NCI-H187 treated with DMSO at 0.1 percent for 48 hours (cell line): ENCODE measurements at regions not wholly inside any gene's neighbourhood (a gene's known extent, or its start where the extent isn't known, plus 50 kb on each side); places are given as distances from the start of the nearest gene placed in this dataset.

Source experiments
- DNase-seq: peaks from one replicate; lab custom pipeline; 2025; lab: John Stamatoyannopoulos, UW

DNA sequence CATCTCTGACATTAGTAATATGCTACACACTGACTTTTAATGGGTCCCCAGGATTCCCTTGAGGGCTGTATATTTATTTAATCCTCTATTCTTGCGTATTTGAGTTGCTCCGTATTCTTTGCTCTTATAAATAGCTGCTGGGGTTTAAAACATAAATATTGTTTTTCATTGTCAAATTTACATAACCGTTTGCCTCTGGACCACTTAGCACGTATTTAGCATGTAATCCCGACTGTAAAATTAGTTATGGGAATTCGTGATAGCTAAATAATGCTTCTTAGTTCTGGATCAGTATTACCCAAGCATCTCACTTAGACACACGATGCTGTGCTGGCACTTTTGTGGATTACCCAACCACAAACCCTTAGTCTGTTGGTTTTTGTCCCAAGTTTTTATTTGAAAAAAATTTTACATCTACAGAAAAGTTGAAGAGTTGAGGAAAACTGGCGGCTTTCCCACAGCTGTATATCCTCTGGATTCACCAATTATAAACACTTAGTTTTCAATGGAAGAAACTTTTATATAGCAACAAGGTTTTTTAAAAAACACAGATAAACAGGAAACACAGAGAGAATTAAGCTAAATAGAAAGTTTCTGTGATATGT is 296.8 kb upstream of the TPM1 start:
- DNase-seq, result no peak

DNA sequence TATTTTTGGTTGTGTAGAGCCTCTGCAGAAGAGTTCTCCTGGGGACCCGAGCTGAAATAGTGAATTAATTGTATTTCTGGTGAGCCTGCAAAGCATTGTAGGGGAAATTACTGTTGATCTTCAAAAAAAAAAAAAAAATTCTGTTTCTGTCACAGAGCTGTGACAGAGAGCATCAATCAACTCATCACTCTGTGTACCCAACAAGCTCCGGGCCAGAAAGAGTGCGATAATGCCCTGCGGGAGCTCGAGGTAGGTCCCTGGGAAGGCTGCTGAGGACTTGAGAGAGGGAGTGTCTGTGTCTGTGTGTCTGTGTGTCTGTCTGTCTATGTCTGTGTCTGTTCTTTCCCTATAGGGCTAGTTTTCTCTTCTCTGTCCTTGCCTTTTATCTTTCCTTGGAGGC is 294.4 kb upstream of the TPM1 start:
- no peak for DNase-seq

GRCh38 chr15:62749036-62749815 is 293.3 kb upstream of the TPM1 start:
- DNase-seq, result no peak

DNA sequence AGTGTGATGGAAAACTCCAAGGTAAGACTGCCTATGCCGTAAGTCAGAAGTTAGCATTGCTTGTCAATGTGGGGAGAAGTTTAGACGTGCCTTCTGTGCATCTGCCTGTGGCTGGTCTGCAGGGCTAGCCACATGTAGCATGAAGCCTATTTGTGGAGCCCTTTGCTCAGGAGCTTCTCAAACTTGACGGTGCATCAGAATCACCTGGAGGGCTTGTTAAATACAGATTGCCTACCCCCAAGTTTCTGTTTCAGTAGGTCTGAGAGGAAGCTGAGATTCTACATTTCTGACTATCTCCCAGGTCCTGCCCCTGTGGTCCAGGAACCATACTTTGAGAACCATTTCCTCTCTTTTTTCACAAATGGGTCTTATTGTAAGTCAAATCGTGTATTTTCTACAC is 292.1 kb upstream of the TPM1 start:
- no peak for DNase-seq

GRCh38 chr15:62752657-62753517 is 289.7 kb upstream of the TPM1 start:
- no peak for DNase-seq

GRCh38 chr15:62753518-62754221 is 288.9 kb upstream of the TPM1 start:
- DNase-seq, result no peak

DNA sequence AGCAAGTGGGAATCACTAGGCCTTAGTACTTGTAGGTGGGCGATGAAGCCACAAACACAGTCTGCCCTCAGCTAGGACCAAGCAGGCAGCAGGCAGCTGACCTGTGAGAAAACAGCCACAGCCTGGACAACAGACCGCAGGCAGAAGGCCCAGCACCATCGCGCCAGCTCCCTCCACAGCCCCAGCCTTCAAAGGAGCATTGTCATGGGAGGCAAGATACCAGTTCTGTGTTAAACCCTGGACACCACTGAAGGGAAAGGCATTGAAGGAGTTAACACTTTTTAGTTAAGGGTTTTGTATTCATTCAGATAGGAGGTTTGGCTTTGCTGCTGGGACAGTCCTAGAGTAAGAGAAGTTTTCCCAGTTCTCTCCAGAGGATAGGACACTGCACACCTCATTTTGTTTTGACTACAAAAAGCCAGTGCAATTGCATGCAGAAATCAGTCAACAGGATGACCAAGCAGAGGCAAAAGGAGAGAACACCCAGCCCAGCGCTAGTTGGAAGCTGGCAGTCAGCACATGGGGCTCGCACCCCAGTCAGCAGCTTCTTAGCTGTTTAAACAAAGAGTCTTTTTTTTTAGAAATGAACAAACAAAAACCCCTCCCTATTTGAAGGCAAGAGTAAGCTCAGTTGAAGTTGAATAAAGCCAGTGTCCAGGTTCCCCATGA is 286.1 kb upstream of the TPM1 start:
- DNase-seq, result no peak

DNA sequence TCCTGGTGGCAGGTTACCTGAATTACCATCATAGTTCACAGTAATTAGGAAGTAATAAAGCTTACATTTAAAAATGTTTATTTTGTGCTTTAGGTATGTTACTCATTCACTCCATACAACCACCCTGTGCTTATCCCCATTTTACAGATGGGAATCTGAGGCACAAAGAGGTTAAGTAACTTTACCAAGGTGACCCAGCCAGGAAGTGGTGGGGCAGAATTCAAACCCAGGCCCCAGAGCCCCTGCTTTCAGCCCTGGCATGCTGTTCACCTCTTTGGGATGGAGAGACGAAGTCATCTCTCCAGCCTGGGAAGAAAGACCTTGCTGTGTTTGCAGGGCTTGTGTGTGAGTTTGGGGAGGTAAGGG is 285.6 kb upstream of the TPM1 start:
- DNase-seq, result no peak

DNA sequence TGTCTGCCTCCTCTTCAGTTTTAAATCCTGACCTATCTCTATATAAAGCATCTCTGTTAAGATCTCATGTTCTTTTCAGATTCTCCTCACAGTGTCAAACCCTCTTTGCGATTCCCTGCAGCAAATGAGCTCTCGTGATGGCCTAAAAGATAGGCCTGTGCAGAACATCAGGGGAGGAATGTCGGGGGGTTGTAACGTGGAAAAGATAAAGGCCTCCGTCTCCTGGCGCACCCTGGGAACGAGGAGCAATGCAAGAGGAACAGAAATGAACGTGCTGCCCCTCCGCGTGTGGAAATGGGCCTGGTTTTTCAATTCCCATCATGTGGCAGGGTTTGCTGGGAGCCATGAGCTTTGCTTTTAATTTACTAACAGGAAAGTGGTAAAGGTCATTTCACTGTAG is 285.0 kb upstream of the TPM1 start:
- no peak for DNase-seq

DNA sequence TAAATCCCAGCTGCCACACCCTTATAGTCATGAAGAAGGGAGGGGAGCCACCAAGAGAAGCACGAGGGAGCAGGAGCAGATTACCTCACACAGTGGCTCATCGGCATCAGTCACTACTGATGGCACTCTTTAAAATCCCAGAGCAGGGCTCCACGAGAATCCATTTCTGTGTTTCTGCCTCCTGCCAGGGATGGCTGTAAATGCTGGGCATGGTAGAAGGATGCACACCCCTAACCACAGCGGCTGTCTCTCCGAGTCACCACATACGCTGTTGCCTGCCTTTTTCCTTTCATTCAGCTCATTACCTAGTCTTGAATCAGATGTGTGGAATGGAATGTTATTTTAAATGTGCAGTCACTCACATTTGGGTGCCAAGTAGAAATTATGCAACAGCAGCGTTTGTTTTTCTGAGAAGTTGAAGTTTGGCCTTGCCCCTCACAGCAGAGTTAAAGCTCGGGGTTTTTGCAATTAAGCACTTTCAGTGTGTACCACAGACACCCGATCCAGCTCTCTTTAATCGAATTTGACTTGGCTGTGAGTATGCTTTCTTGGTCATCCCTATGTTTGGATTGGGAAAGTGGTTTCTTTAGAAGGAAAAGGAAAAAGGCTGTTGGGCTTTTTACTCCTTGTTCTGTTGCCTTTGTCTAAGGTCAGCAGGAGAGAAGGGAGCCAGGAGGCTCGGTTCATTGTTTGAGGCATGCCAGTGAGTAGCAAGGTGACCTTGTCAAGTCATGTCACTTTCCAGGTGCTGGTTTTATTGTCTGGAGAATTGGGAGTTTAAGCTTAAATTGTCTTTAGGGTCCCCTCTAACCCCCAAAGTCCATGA is 284.2 kb upstream of the TPM1 start:
- no peak for DNase-seq

GRCh38 chr15:62758952-62759349 is 283.6 kb upstream of the TPM1 start:
- no peak for DNase-seq

DNA sequence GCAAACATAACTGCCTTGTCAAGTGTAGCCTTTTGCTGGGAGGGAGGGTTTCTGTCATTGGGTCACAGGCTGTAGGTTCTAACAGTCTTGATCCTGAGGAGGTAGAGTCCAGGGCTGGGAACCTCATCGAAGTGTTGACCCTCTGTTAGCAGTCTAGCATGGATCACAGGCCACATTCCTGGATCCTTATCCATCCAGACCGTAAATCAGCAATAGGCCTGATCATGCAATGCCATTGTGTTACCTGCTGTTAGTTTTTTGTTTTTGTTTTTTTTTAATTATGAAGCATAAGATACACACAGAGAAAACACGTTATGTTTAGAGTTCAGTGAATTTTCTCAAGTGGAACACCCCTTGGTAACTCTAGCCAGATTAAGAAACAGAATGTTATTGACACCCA is 282.0 kb upstream of the TPM1 start:
- no peak for DNase-seq

GRCh38 chr15:62765916-62766315 is 276.6 kb upstream of the TPM1 start:
- no peak for DNase-seq

DNA sequence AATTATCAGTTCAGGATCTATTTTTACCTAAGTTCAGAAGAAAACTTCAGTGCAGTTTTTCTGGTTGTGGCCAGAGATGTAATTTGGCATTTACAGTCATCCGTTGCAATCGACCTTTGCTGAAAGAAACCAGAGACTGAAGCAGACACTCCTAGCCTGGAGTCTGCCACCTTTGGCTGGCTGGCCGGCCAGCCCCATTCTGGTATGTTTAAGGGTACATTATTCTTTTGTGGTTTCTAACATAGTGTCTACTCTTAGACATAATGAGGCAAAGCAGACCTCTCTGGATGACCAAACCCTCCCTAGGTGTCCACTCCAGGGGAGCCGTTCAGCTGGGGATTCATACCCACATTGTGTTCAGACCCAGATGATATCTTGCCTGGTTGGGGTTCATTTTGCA is 275.9 kb upstream of the TPM1 start:
- DNase-seq, result no peak

DNA sequence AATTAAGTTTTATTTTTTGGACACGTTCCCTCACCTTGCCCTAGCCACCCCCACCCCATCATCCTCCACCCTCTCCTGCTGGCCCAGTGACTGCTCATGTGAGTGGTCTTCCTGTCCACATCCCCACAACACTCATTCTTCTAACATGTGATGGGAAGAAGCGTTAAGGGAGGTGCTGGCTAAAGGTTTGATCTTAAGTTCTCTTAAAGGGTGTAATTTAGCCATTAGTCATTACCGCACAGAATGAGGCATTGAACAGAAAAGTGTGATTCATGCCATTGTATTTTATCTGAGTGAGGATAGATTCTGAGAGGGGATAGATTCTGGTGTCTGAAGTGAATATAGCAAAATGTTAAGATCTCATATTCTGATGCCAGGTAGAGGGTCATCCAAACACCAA is 272.9 kb upstream of the TPM1 start:
- DNase-seq, result no peak

GRCh38 chr15:62770111-62770660 is 272.4 kb upstream of the TPM1 start:
- no peak for DNase-seq

DNA sequence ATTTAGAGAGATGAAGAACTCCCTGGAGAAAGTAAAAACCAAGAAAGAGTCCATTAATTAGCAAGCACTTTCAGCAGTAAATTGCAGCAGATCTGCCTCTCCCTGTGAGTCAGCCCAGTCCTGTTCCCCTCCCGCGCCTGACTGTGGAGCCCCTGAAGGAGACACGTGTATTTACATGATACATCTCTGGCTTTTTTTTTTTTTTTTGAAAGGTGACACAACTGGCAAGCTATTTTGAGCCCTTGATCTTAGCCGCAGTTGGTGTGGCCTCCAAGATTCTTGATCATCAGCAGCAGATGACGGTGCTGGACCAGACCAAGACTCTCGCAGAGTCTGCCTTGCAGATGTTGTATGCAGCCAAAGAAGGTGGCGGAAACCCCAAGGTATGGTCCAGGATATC is 271.8 kb upstream of the TPM1 start:
- no peak for DNase-seq

- DNase-seq, result no peak
Measured at GRCh38 chr15:62771234-62771633, 271.3 kb upstream of the TPM1 start.

DNA sequence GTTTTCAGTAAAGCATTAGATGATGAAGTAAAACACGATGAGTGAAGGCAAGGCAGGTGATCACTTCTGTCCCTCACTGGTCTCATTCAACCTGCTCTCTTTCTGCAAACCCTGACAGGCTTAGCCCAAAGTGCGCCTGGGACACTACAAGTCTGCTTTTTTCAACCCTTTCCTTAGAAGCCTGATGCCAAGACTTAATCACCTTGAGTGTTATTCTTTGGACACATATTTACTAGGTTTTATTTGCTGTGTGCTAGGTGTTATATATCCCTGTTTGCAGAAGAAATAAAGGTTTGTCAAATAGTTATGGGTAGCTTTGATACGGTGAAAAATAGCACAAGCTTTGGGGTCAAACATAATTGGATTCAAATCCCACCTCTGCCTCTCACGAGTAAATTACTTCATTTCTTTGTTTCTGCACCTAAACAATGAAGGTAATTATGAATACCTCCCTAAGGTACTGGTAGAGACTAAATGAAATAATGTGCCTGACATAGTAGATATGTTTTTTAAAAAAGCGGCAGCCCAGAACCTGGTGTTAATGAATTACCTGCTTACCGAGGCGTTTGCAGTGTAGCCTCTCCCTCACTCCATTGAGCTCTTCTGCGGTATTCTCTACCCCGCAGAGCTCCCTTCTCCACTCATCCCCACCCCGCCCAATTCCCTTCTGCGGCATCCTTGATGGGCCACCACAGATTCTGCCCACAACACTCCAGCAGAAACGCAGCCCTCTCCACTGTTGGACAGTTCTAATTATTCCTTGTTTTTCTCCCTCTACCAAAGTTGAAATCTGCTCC is 269.0 kb upstream of the TPM1 start:
- no peak for DNase-seq

GRCh38 chr15:62775932-62776331 is 266.6 kb upstream of the TPM1 start:
- no peak for DNase-seq
